Gastroesophageal sphincter (tissue), 3 donors: ENCODE measurements at regions not wholly inside any gene's neighbourhood (a gene's known extent, or its start where the extent isn't known, plus 50 kb on each side); places are given as distances from the start of the nearest gene placed in this dataset.

Experiments
- CTCF ChIP-seq, 4 experiments: fragments of 200-600 bp in 2 of 4; fragments of 450-650 bp in 2 of 4; sonication (generic) in 1 of 4; IDR thresholded peaks; one replicate each; pipeline ENCODE4 v1.5.1; 2017 to 2019; ENCODE audit warnings: antibody characterized with exemption in 4 of 4, mild to moderate bottlenecking in 2 of 4, moderate library complexity in 2 of 4
- EP300 ChIP-seq: sonication (generic); formaldehyde crosslinking; IDR thresholded peaks from one replicate; pipeline ENCODE4 v1.6.1; 2017; ENCODE audit warnings: antibody characterized with exemption, mild to moderate bottlenecking
- POLR2AphosphoS5 ChIP-seq: sonication (generic); formaldehyde crosslinking; IDR thresholded peaks from one replicate; pipeline ENCODE4 v1.6.1; 2017; ENCODE audit warnings: antibody characterized with exemption

- no peak for TF ChIP-seq CTCF (IDR thresholded peaks at IDR 0.05)
- no peak for TF ChIP-seq EP300
- no peak for TF ChIP-seq POLR2AphosphoS5
Measured at GRCh38 chr7:38020121-38020785, 99.8 kb downstream of the EPDR1 start.
